ENCODE measurements at regions not wholly inside any gene's neighbourhood (a gene's known extent, or its start where the extent isn't known, plus 50 kb on each side); places are given as distances from the start of the nearest gene placed in this dataset.

DNA sequence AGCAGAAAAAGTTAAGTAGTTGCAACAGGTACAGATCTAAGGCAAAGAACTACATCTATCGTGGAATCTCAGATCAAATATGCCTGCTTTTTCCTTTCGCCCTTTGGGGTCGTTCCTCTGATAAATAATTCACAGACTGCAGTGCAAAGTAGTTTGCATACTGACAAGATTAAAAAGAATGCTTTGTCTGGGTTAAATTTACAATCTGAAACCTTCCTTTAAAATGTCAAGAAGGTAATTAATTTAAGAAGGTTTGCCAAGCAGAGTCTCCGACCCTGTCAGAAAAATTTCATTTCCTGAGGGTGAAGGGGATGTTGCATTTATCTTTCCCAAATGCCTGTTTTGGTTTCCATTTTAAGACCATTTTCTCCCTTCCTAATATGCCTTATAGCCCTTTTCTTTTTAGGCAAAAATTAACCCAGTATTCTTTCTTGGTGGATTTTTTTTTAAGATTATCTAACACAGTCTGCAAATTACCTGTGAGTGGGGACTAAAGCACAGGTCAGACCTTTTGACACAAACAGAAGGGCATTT is 406.9 kb downstream of the LRIG3 start (continued):
- TF ChIP-seq, protein P1, sequence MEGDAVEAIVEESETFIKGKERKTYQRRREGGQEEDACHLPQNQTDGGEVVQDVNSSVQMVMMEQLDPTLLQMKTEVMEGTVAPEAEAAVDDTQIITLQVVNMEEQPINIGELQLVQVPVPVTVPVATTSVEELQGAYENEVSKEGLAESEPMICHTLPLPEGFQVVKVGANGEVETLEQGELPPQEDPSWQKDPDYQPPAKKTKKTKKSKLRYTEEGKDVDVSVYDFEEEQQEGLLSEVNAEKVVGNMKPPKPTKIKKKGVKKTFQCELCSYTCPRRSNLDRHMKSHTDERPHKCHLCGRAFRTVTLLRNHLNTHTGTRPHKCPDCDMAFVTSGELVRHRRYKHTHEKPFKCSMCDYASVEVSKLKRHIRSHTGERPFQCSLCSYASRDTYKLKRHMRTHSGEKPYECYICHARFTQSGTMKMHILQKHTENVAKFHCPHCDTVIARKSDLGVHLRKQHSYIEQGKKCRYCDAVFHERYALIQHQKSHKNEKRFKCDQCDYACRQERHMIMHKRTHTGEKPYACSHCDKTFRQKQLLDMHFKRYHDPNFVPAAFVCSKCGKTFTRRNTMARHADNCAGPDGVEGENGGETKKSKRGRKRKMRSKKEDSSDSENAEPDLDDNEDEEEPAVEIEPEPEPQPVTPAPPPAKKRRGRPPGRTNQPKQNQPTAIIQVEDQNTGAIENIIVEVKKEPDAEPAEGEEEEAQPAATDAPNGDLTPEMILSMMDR (conservative IDR thresholded peaks at IDR 0.05; ENCODE audit: low read depth, low read length), result no peak
- TF ChIP-seq MAFK (IDR thresholded peaks at IDR 0.05; ENCODE audit: low read depth, low read length) (no peak), RAD21 (IDR thresholded peaks at IDR 0.05; ENCODE audit: low read length) (no peak)

DNA sequence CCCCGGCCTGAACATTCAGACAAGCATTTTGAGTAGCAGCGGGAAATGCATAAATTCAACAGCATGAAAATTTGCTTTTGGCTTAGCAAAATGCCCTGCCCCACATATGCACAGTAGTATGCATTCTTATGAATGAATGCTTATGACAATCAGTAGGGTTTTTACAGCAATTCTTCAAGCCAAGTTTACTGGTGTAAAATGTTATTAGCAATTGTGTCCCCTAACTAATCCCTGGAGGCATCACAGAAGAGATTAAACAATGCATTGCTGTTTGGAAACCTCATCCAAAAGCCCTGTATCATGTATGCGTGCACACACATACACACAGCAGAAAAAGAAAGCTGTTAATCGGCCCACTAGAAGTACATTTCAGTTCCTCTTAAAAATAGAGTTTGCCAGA is 406.5 kb downstream of the LRIG3 start:
- Histone ChIP-seq H3K4me2 (ENCODE audit: low read depth, low read length) (no peak overlapping the region), H3K4me1 (ENCODE audit: control insufficient read depth, insufficient read depth, low read length) (no peaks in the 10 kb centered on the region; the same call in 1 of the 2 replicates), H3K4me3 (ENCODE audit: insufficient read depth, low read depth, low read length) (no peak overlapping the region), H3K27me3 (ENCODE audit: control insufficient read depth, insufficient read depth, low read length) (no peaks in the 10 kb centered on the region), H4K5ac (ENCODE audit: low read depth, low read length) (no peak overlapping the region), H4K91ac (ENCODE audit: insufficient read depth, low read depth, low read length) (no peak overlapping the region), H4K20me1 (ENCODE audit: insufficient read depth, low read length) (no peaks in the 10 kb centered on the region), H3K23ac (ENCODE audit: low read depth, low read length) (no peak overlapping the region), H2BK120ac (ENCODE audit: low read depth, low read length) (no peak overlapping the region), H3K18ac (ENCODE audit: low read depth, low read length) (no peak overlapping the region), H3K56ac (ENCODE audit: extremely low read depth, insufficient read depth, low read length) (no peak overlapping the region), H3K9me1 (ENCODE audit: insufficient read depth, low read length) (no peaks in the 10 kb centered on the region), H2AFZ (replicated peaks; ENCODE audit: low read length, poor library complexity) (no peak overlapping the region), H3K14ac (replicated peaks; ENCODE audit: low read depth, low read length) (no peak overlapping the region), H3K9ac (ENCODE audit: low read depth, low read length) (no peak overlapping the region), H2BK20ac (ENCODE audit: low read depth, low read length) (no peak overlapping the region), H2BK5ac (ENCODE audit: low read depth, low read length, poor library complexity, severe bottlenecking) (no peak overlapping the region), H2BK15ac (ENCODE audit: low read depth, low read length) (no peak overlapping the region), H2AK5ac (ENCODE audit: low read depth, low read length) (no peak overlapping the region), H3K79me1 (ENCODE audit: low read depth in 1 of 2, low read length in 2 of 2) (no peaks in the 10 kb centered on the region), H4K8ac (ENCODE audit: low read depth in 2 of 2, low read length in 2 of 2) (no peak overlapping the region), H3K9me3 (ENCODE audit: control insufficient read depth, insufficient read depth, low read length) (peaks cover 13% of the 10 kb centered on the region), H3K36me3 (ENCODE audit: control insufficient read depth, insufficient read depth, low read length) (no peaks in the 10 kb centered on the region), H2AK9ac (replicated peaks; ENCODE audit: low read depth, low read length, poor library complexity) (no peak overlapping the region), H3K4ac (ENCODE audit: low read depth, low read length) (no peak overlapping the region), H3K27ac (ENCODE audit: insufficient read depth, low read length) (no peak overlapping the region)
- dilution Hi-C loops (cut with HindIII; ENCODE audit: low sequenced_read_pairs, unreplicated experiment), result no loop called here
- CTCF ChIA-PET, result no interaction called here
- WGBS, 2 experiments (ENCODE audit: extremely low coverage in 2 of 2, insufficient read length in 1 of 2), result no CpG with 5 or more reads among the region's 4 CpGs
- POLR2A ChIA-PET (ENCODE audit: unreplicated experiment), result no interaction called here
- in situ Hi-C loops (cut with MboI; ENCODE audit: low sequenced_read_pairs), result no loop called here
- no peak for ATAC-seq (ENCODE audit: low read depth)
- DNase-seq, result no peak
- BruUV-seq (replicated peaks), result no TSS peak
- intact Hi-C loops (cut with micrococcal nuclease), result no loop called here
- TF ChIP-seq, protein P2, sequence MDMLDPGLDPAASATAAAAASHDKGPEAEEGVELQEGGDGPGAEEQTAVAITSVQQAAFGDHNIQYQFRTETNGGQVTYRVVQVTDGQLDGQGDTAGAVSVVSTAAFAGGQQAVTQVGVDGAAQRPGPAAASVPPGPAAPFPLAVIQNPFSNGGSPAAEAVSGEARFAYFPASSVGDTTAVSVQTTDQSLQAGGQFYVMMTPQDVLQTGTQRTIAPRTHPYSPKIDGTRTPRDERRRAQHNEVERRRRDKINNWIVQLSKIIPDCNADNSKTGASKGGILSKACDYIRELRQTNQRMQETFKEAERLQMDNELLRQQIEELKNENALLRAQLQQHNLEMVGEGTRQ (IDR thresholded peaks at IDR 0.05; ENCODE audit: low read depth, low read length), result no peak
- TF ChIP-seq RCOR1 (IDR thresholded peaks at IDR 0.05; ENCODE audit: insufficient replicate concordance, low read length) (no peak), CEBPB (IDR thresholded peaks at IDR 0.05; ENCODE audit: low read depth, low read length) (no peak), BHLHE40 (IDR thresholded peaks at IDR 0.05; ENCODE audit: low read depth, low read length) (no peak), RAD21 (IDR thresholded peaks at IDR 0.05; ENCODE audit: low read length) (no peak), POLR2A (IDR thresholded peaks at IDR 0.05; ENCODE audit: low read depth, low read length) (no peak), SMC3 (IDR thresholded peaks at IDR 0.05; ENCODE audit: low read depth, low read length) (no peak), CHD1 (IDR thresholded peaks at IDR 0.05; ENCODE audit: low read depth, low read length) (no peak), RFX5 (IDR thresholded peaks at IDR 0.05; ENCODE audit: low read depth, low read length) (no peak), MAZ (IDR thresholded peaks at IDR 0.05; ENCODE audit: borderline replicate concordance, low read depth, low read length) (no peak), FOS (IDR thresholded peaks at IDR 0.05; ENCODE audit: low read depth, low read length) (no peak), NFE2L2 (IDR thresholded peaks at IDR 0.05; ENCODE audit: low read depth, low read length) (no peak), MAFK (IDR thresholded peaks at IDR 0.05; ENCODE audit: low read depth, low read length) (no peak)
- TF ChIP-seq, protein P3, sequence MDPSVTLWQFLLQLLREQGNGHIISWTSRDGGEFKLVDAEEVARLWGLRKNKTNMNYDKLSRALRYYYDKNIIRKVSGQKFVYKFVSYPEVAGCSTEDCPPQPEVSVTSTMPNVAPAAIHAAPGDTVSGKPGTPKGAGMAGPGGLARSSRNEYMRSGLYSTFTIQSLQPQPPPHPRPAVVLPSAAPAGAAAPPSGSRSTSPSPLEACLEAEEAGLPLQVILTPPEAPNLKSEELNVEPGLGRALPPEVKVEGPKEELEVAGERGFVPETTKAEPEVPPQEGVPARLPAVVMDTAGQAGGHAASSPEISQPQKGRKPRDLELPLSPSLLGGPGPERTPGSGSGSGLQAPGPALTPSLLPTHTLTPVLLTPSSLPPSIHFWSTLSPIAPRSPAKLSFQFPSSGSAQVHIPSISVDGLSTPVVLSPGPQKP (IDR thresholded peaks at IDR 0.05; ENCODE audit: borderline replicate concordance, low read depth, low read length), result no peak
